Naive thymus-derived CD4-positive, alpha-beta T cell (primary cell): ENCODE measurements at regions not wholly inside any gene's neighbourhood (a gene's known extent, or its start where the extent isn't known, plus 50 kb on each side); places are given as distances from the start of the nearest gene placed in this dataset.

ENCODE experiments used
- ATAC-seq: fragments of 150-1000 bp; cut with Tn5 transposase; 2 replicates; pipeline ENCODE4 v1.10.0; 2021; ENCODE audit warnings: mild to moderate bottlenecking, moderate library complexity
- CTCF ChIA-PET: fragments of 350-600 bp; sonication (Branson Sonifier 250); formaldehyde crosslinking; loops from one replicate; lab custom pipeline; 2021; ENCODE audit warnings: antibody characterized with exemption; lab: Charles Lee
- POLR2A ChIA-PET: fragments of 350-600 bp; sonication (Branson Sonifier 250); formaldehyde crosslinking; loops from one replicate; lab custom pipeline; 2021; ENCODE audit warnings: antibody characterized with exemption, inconsistent platforms; lab: Charles Lee
- DNase-seq, 9 donors: peaks; one replicate each; pipeline versions ENCODE4 v3.0.0 to v3.0.0-alpha.2; 2020 to 2022; ENCODE audit warnings: mixed read lengths in 1 of 9
- H3K27ac ChIP-seq: one replicate; pipeline ENCODE4 v1.7.0; 2013; ENCODE audit warnings: mild to moderate bottlenecking, low read depth, low read length, moderate library complexity
- H3K27me3 ChIP-seq, 2 donors: one replicate each; pipeline ENCODE4 v1.7.0; 2013; ENCODE audit warnings: low read length in 2 of 2, mild to moderate bottlenecking in 2 of 2, moderate library complexity in 2 of 2; ENCODE audit not compliant: control insufficient read depth in 2 of 2, insufficient read depth in 2 of 2
- H3K36me3 ChIP-seq, 3 experiments: 1 replicate in 2 of 3; 2 replicates in 1 of 3; pipeline ENCODE4 v1.7.0; 2013; ENCODE audit warnings: low read length in 3 of 3, mild to moderate bottlenecking in 3 of 3, moderate library complexity in 1 of 3; ENCODE audit not compliant: insufficient read depth in 3 of 3, control insufficient read depth in 2 of 3
- H3K4me1 ChIP-seq, 2 donors: one replicate each; pipeline ENCODE4 v1.7.0; 2013; ENCODE audit warnings: low read length in 2 of 2, mild to moderate bottlenecking in 2 of 2, moderate library complexity in 1 of 2; ENCODE audit not compliant: control insufficient read depth in 2 of 2, insufficient read depth in 2 of 2
- H3K4me3 ChIP-seq: 2 replicates; pipeline ENCODE4 v1.7.0; 2013; ENCODE audit warnings: mild to moderate bottlenecking, low read length
- H3K9me3 ChIP-seq, 3 experiments: 1 replicate in 2 of 3; 2 replicates in 1 of 3; pipeline ENCODE4 v1.7.0; 2013; ENCODE audit warnings: low read length in 3 of 3; ENCODE audit not compliant: control insufficient read depth in 2 of 3
- H3K27ac Mint-ChIP-seq, 9 donors: one replicate each; pipeline ENCODE4 v1.8.0; 2020 to 2022; ENCODE audit warnings: mixed read lengths in 9 of 9, mild to moderate bottlenecking in 8 of 9, moderate library complexity in 5 of 9, inconsistent platforms in 2 of 9
- H3K27me3 Mint-ChIP-seq, 5 donors: one replicate each; pipeline ENCODE4 v1.8.0; 2021 to 2022; ENCODE audit warnings: mixed read lengths in 5 of 5, mild to moderate bottlenecking in 1 of 5
- H3K36me3 Mint-ChIP-seq, 5 donors: one replicate each; pipeline ENCODE4 v1.8.0; 2020 to 2022; ENCODE audit warnings: mixed read lengths in 5 of 5, mild to moderate bottlenecking in 3 of 5, inconsistent platforms in 1 of 5
- H3K4me1 Mint-ChIP-seq, 7 donors: one replicate each; pipeline ENCODE4 v1.8.0; 2020 to 2022; ENCODE audit warnings: mixed read lengths in 7 of 7, mild to moderate bottlenecking in 3 of 7, inconsistent platforms in 1 of 7
- H3K4me3 Mint-ChIP-seq, 10 donors: one replicate each; pipeline ENCODE4 v1.8.0; 2020 to 2022; ENCODE audit warnings: mild to moderate bottlenecking in 10 of 10, mixed read lengths in 10 of 10, moderate library complexity in 6 of 10, inconsistent platforms in 2 of 10
- H3K9me3 Mint-ChIP-seq, 11 donors: one replicate each; pipeline ENCODE4 v1.8.0; 2020 to 2022; ENCODE audit warnings: mixed read lengths in 11 of 11, mild to moderate bottlenecking in 4 of 11, inconsistent platforms in 1 of 11, moderate library complexity in 1 of 11
- intact Hi-C, 2 donors: fragments of 100-400 bp; cut with micrococcal nuclease; formaldehyde crosslinking; loops; one replicate each; pipeline ENCODE4 v1.15.1; 2023

DNA sequence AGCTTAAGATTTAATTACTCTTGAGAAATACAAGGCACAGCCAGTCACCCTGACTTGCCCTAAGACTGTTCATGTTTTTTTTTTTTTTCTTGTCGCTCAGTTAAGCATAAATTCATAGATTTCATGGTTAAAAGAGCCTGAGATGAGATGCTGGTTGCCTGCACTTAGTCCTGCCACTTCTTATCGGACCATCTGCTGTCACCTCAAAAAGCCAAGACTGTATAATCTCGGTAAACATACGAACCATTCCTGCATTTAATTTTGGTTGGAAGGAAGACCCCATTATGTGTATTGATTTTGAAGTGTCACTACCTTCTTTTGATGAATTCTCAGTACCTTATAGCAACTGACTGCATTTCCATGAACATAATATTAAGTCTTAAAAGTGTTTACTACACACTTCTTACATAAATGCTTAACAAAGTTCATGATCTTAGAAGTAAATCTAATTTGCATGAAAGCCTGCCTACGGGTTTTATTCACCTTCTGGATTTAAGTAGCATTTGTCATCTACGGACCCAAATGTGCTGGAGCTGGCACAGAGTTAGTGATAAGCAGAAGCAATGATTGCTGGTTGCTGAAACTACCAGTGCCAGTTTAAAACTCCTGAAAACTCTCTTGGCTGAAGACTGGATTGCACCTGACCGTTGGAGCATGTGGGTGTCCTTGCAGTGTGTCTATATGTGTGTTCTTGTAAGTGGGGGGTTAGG, 843.4 kb downstream of the TMEM182 start:
- Mint-ChIP-seq H3K4me3 (no peak overlapping the region), H3K27ac (no peak overlapping the region), H3K27me3 (no peaks in the 10 kb centered on the region), H3K9me3 (peaks cover 0 to 20% (median 4%) of the 10 kb centered on the region in 11 donors), H3K4me1 (no peaks in the 10 kb centered on the region), H3K36me3 (no peaks in the 10 kb centered on the region)
- H3K27ac ChIP-seq = no peak overlapping the region
- H3K27me3 ChIP-seq = no peaks in the 10 kb centered on the region
- H3K9me3 ChIP-seq = peaks cover 0 to 6% (median 0%) of the 10 kb centered on the region in 3 experiments
- ChIA-PET CTCF (no interaction called here), POLR2A (no interaction called here)
- ATAC-seq = no peak
- intact Hi-C loops = no loop called here
- H3K4me3 ChIP-seq = no peak overlapping the region
- H3K4me1 ChIP-seq = no peaks in the 10 kb centered on the region
- no peak for DNase-seq
- no peaks in the 10 kb centered on the region for H3K36me3 ChIP-seq

DNA sequence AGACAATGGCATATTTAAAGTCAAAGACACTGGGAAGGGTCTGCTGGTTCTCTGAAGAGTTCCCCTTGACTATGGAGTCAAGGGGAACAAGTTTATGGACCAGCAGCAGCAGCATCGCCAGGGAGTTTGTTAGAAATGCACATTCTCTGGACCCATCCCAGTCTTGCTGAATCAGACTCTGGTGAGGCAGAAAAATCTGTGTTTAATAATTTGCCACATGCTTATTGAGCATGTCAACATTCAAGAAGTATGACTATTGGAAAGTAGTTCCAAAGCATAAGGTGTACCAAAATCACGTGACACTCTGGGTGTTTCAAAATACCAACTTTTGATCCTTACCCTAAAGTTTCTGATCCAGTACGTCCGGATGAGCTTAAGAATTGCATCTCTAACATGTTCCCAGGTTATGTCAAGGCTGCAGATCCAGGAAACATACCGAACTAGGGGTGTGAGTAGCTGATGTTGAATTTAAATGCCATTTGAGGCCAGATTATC, 853.8 kb downstream of the TMEM182 start:
- POLR2A ChIA-PET = no interaction called here
- H3K36me3 Mint-ChIP-seq = no peaks in the 10 kb centered on the region

DNA sequence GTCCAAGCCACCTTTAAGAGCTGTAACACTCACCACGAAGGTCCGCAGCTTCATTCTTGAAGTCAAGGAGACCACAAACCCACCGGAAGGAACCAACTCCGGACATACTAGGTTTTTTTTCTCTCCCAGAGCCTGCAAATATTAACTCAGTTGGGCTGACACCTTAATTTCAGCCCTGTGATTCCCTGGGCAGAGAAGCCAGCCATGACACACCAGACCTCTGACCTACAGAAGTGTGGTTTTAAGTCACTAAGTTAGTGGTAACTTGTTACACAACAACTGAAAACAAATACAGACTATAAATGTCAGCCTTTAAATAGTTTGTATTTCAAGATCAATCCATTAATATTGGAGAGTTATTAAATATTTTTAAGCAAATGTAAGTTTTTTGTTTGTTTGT, 855.1 kb downstream of the TMEM182 start:
- no peak for DNase-seq
- no peak for ATAC-seq
- CTCF ChIA-PET = no interaction called here
- no peaks in the 10 kb centered on the region for H3K27me3 Mint-ChIP-seq
- H3K9me3 ChIP-seq = peaks cover 0 to 15% (median 5%) of the 10 kb centered on the region in 3 experiments
- H3K27ac Mint-ChIP-seq = no peak overlapping the region
- H3K4me1 Mint-ChIP-seq = no peaks in the 10 kb centered on the region
- POLR2A ChIA-PET = no interaction called here
- intact Hi-C loops = no loop called here
- H3K4me3 ChIP-seq = no peak overlapping the region
- H3K36me3 ChIP-seq = no peaks in the 10 kb centered on the region
- peaks cover 0 to 26% (median 11%) of the 10 kb centered on the region in 11 donors for H3K9me3 Mint-ChIP-seq
- no peak overlapping the region for H3K27ac ChIP-seq
- H3K27me3 ChIP-seq = no peaks in the 10 kb centered on the region
- no peaks in the 10 kb centered on the region for H3K4me1 ChIP-seq
- H3K4me3 Mint-ChIP-seq = no peak overlapping the region
- H3K36me3 Mint-ChIP-seq = no peaks in the 10 kb centered on the region

More for the DNA sequence above, 853.8 kb downstream of the TMEM182 start:
- H3K27ac ChIP-seq = no peak overlapping the region
- ATAC-seq (no peak), DNase-seq (no peak)
- Mint-ChIP-seq H3K4me1 (no peaks in the 10 kb centered on the region), H3K27ac (no peak overlapping the region), H3K9me3 (peaks cover 0 to 18% (median 6%) of the 10 kb centered on the region in 11 donors), H3K27me3 (no peaks in the 10 kb centered on the region), H3K4me3 (no peak overlapping the region)
- H3K4me1 ChIP-seq = no peaks in the 10 kb centered on the region
- H3K4me3 ChIP-seq = no peak overlapping the region
- no peaks in the 10 kb centered on the region for H3K27me3 ChIP-seq
- no peaks in the 10 kb centered on the region for H3K36me3 ChIP-seq
- intact Hi-C loops = no loop called here
- CTCF ChIA-PET = no interaction called here
- H3K9me3 ChIP-seq = peaks cover 0 to 5% (median under 1%) of the 10 kb centered on the region in 3 experiments

DNA sequence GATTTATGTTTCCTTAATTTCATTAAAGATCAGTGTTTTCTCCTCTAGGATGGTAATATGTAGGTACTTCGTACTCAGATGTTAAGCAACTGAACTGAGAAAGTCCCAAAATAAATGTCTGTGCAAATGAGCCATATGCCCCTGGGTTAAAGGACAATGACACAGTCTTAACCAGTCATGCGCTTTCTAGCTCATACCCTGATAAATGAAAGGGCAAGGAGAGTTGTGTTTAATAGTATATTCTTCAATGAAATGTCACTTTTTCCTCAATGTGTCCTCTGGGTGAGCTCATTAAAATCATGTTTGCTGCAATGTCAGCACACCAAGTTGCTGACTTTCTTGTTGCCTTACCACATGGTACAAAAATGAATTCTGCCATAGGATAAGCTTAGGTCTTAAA, 856.3 kb downstream of the TMEM182 start:
- no peak for DNase-seq
- Histone ChIP-seq H3K4me1 (no peaks in the 10 kb centered on the region), H3K9me3 (peaks cover 0 to 15% (median 5%) of the 10 kb centered on the region in 3 experiments), H3K36me3 (no peaks in the 10 kb centered on the region), H3K27me3 (no peaks in the 10 kb centered on the region), H3K4me3 (no peak overlapping the region), H3K27ac (no peak overlapping the region)
- Mint-ChIP-seq H3K4me1 (no peaks in the 10 kb centered on the region), H3K27me3 (no peaks in the 10 kb centered on the region), H3K9me3 (peaks cover 2 to 38% (median 14%) of the 10 kb centered on the region in 11 donors), H3K4me3 (no peak overlapping the region), H3K27ac (no peak overlapping the region), H3K36me3 (no peaks in the 10 kb centered on the region)
- ChIA-PET POLR2A (no interaction called here), CTCF (no interaction called here)
- intact Hi-C loops = no loop called here
- ATAC-seq = no peak

DNA sequence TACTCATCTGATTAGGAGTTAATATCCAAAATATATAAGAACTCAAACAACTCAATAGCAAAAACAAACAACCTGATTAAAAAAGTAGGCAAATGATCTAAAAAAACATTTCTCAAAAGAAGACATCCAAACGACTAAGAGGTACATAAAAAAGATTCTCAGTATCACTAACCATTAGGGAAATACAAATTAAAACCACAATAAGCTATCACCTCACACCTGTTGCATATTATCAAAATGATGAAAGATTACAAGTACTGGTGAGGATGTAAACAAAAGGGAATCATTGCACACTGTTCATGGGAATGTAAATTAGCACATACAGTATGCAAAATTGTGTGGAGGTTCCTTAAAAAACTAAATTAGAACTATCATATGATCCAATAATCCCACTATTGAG, 865.5 kb downstream of the TMEM182 start:
- H3K4me3 Mint-ChIP-seq = no peak overlapping the region
- DNase-seq (no peak), ATAC-seq (no peak)
- Histone ChIP-seq H3K4me1 (no peaks in the 10 kb centered on the region), H3K4me3 (no peak overlapping the region), H3K27me3 (no peaks in the 10 kb centered on the region), H3K9me3 (no peaks in the 10 kb centered on the region), H3K36me3 (no peaks in the 10 kb centered on the region), H3K27ac (no peak overlapping the region)
- H3K27ac Mint-ChIP-seq = no peak overlapping the region
- ChIA-PET CTCF (no interaction called here), POLR2A (no interaction called here)
- H3K4me1 Mint-ChIP-seq = no peaks in the 10 kb centered on the region
- H3K36me3 Mint-ChIP-seq = no peaks in the 10 kb centered on the region
- intact Hi-C loops = no loop called here
- no peaks in the 10 kb centered on the region for H3K27me3 Mint-ChIP-seq
- H3K9me3 Mint-ChIP-seq = peaks cover 3 to 29% (median 7%) of the 10 kb centered on the region in 11 donors

DNA sequence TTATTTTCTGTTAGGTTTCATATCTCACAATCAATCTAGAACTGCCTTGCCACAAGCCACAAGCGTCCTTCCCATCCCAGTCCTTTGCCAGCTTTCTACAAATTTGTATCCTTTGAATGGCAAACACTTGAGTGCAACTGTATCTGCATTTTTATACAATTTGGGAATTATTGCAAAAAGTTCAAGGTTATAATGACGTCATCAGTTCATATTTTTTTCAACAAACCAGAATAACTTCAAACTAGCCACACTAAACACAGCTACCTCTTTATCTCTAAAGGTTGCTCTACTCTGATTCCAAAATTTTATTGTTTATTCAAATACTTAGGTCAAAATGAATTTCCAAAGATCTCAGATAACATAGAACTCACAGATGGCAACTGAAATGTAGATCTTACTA, 877.1 kb downstream of the TMEM182 start:
- no peaks in the 10 kb centered on the region for H3K36me3 ChIP-seq
- ChIA-PET POLR2A (no interaction called here), CTCF (no interaction called here)
- ATAC-seq (no peak), DNase-seq (no peak)
- Mint-ChIP-seq H3K27ac (no peak overlapping the region), H3K36me3 (no peaks in the 10 kb centered on the region), H3K4me3 (no peak overlapping the region), H3K4me1 (no peaks in the 10 kb centered on the region), H3K27me3 (no peaks in the 10 kb centered on the region), H3K9me3 (peaks cover 0 to 17% (median 3%) of the 10 kb centered on the region in 11 donors)
- H3K9me3 ChIP-seq = no peaks in the 10 kb centered on the region
- no peaks in the 10 kb centered on the region for H3K27me3 ChIP-seq
- no peaks in the 10 kb centered on the region for H3K4me1 ChIP-seq
- no peak overlapping the region for H3K4me3 ChIP-seq
- intact Hi-C loops = no loop called here
- no peak overlapping the region for H3K27ac ChIP-seq

DNA sequence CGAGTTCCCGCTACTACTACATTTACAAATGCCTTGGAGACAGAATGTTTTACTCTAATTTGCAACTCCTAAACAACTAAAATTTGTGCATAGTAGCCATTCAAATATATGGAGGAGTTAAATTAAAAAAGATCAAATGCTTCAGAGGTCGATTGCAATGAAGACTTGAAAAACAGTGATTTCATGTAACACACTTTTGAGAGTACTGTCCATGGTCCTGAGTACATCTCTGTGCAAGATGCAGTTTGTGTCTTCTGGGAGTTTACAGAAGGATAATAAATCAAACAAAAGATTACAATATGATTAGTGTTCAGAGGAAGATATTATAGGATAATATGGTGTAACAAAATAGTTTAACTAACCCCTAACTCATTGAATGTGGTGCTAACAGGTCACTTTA, 894.7 kb downstream of the TMEM182 start:
- H3K27me3 Mint-ChIP-seq = no peaks in the 10 kb centered on the region
- DNase-seq (no peak), ATAC-seq (no peak)
- H3K36me3 ChIP-seq = no peaks in the 10 kb centered on the region
- H3K4me3 ChIP-seq = no peak overlapping the region
- H3K27me3 ChIP-seq = no peaks in the 10 kb centered on the region
- no peaks in the 10 kb centered on the region for H3K4me1 ChIP-seq
- ChIA-PET CTCF (no interaction called here), POLR2A (no interaction called here)
- H3K27ac ChIP-seq = no peak overlapping the region
- no peak overlapping the region for H3K4me3 Mint-ChIP-seq
- H3K9me3 Mint-ChIP-seq = peaks cover 0 to 11% (median 0%) of the 10 kb centered on the region in 11 donors
- H3K36me3 Mint-ChIP-seq = no peaks in the 10 kb centered on the region
- intact Hi-C loops = loop anchor here in 1 of 2 donors (5.0 kb wide), 1 partner anchor 141 kb away; no protein-coding TSS in a partner anchor
- no peaks in the 10 kb centered on the region for H3K4me1 Mint-ChIP-seq
- H3K27ac Mint-ChIP-seq = no peak overlapping the region
- no peaks in the 10 kb centered on the region for H3K9me3 ChIP-seq
